H7 (cell line): ENCODE measurements at regions not wholly inside any gene's neighbourhood (a gene's known extent, or its start where the extent isn't known, plus 50 kb on each side); places are given as distances from the start of the nearest gene placed in this dataset.

ENCODE experiments used
- DNase-seq: peaks from one replicate; pipeline ENCODE4 v3.0.0; 2012
- H3K27me3 ChIP-seq: 2 replicates; pipeline ENCODE4 v1.6.0; 2011; ENCODE audit warnings: mild to moderate bottlenecking, low read length; ENCODE audit not compliant: control insufficient read depth, insufficient read depth
- H3K36me3 ChIP-seq: replicated peaks from 2 replicates; pipeline ENCODE4 v1.5.1; 2011; ENCODE audit warnings: low read length; ENCODE audit not compliant: control insufficient read depth, insufficient read depth
- H3K4me3 ChIP-seq: 2 replicates; pipeline ENCODE4 v1.5.1; 2011; ENCODE audit warnings: low read depth, mild to moderate bottlenecking, control low read depth, low read length, moderate library complexity; ENCODE audit not compliant: insufficient read depth

- no peak overlapping the region for H3K4me3 ChIP-seq
- DNase-seq = no peak
Observed at GRCh38 chr1:88296227-88296626, 387.8 kb upstream of the PKN2 start.

GRCh38 chr1:88296642-88297041, 387.4 kb upstream of the PKN2 start:
- DNase-seq = no peak
- H3K27me3 ChIP-seq = no peaks in the 10 kb centered on the region

More at GRCh38 chr1:88296227-88296626, 387.8 kb upstream of the PKN2 start:
- no peaks in the 10 kb centered on the region for H3K36me3 ChIP-seq
- no peaks in the 10 kb centered on the region for H3K27me3 ChIP-seq

GRCh38 chr1:88298506-88298905, 385.6 kb upstream of the PKN2 start:
- Histone ChIP-seq H3K27me3 (no peaks in the 10 kb centered on the region), H3K36me3 (no peaks in the 10 kb centered on the region), H3K4me3 (no peak overlapping the region)
- no peak for DNase-seq

More at GRCh38 chr1:88296642-88297041, 387.4 kb upstream of the PKN2 start:
- Histone ChIP-seq H3K4me3 (no peak overlapping the region), H3K36me3 (no peaks in the 10 kb centered on the region)

GRCh38 chr1:88300752-88301263, 383.3 kb upstream of the PKN2 start:
- DNase-seq = no peak
- no peaks in the 10 kb centered on the region for H3K36me3 ChIP-seq
- no peak overlapping the region for H3K4me3 ChIP-seq
- H3K27me3 ChIP-seq = no peaks in the 10 kb centered on the region

GRCh38 chr1:88302843-88303486, 381.1 kb upstream of the PKN2 start:
- no peaks in the 10 kb centered on the region for H3K27me3 ChIP-seq
- H3K4me3 ChIP-seq = no peak overlapping the region
- no peak for DNase-seq
- H3K36me3 ChIP-seq = no peaks in the 10 kb centered on the region

- no peak for DNase-seq
- Histone ChIP-seq H3K36me3 (no peaks in the 10 kb centered on the region), H3K4me3 (no peak overlapping the region), H3K27me3 (no peaks in the 10 kb centered on the region)
Observed at GRCh38 chr1:88311265-88311664, 372.8 kb upstream of the PKN2 start.

GRCh38 chr1:88311907-88312306, 372.2 kb upstream of the PKN2 start:
- no peak overlapping the region for H3K4me3 ChIP-seq
- no peaks in the 10 kb centered on the region for H3K36me3 ChIP-seq
- no peaks in the 10 kb centered on the region for H3K27me3 ChIP-seq
- no peak for DNase-seq

- Histone ChIP-seq H3K27me3 (no peaks in the 10 kb centered on the region), H3K4me3 (no peak overlapping the region), H3K36me3 (no peaks in the 10 kb centered on the region)
- DNase-seq = no peak
Observed at GRCh38 chr1:88317396-88317795, 366.7 kb upstream of the PKN2 start.

GRCh38 chr1:88318740-88319139, 365.3 kb upstream of the PKN2 start:
- Histone ChIP-seq H3K4me3 (no peak overlapping the region), H3K27me3 (no peaks in the 10 kb centered on the region), H3K36me3 (no peaks in the 10 kb centered on the region)
- DNase-seq = no peak

- H3K27me3 ChIP-seq = no peaks in the 10 kb centered on the region
- DNase-seq = no peak
- H3K36me3 ChIP-seq = no peaks in the 10 kb centered on the region
- H3K4me3 ChIP-seq = no peak overlapping the region
Observed at GRCh38 chr1:88320291-88320690, 363.8 kb upstream of the PKN2 start.

- no peak for DNase-seq
- Histone ChIP-seq H3K4me3 (no peak overlapping the region), H3K27me3 (no peaks in the 10 kb centered on the region), H3K36me3 (no peaks in the 10 kb centered on the region)
Observed at GRCh38 chr1:88321706-88322105, 362.4 kb upstream of the PKN2 start.

- H3K4me3 ChIP-seq = no peak overlapping the region
- H3K27me3 ChIP-seq = no peaks in the 10 kb centered on the region
- DNase-seq = no peak
- no peaks in the 10 kb centered on the region for H3K36me3 ChIP-seq
Observed at GRCh38 chr1:88324899-88325298, 359.2 kb upstream of the PKN2 start.

- Histone ChIP-seq H3K36me3 (no peaks in the 10 kb centered on the region), H3K4me3 (no peak overlapping the region), H3K27me3 (no peaks in the 10 kb centered on the region)
- no peak for DNase-seq
Observed at GRCh38 chr1:88327391-88328267, 356.4 kb upstream of the PKN2 start.

GRCh38 chr1:88330201-88330600, 353.9 kb upstream of the PKN2 start:
- Histone ChIP-seq H3K27me3 (no peaks in the 10 kb centered on the region), H3K4me3 (no peak overlapping the region), H3K36me3 (no peaks in the 10 kb centered on the region)
- DNase-seq = no peak

GRCh38 chr1:88333086-88333695, 350.9 kb upstream of the PKN2 start:
- no peak for DNase-seq
- no peaks in the 10 kb centered on the region for H3K27me3 ChIP-seq
- H3K4me3 ChIP-seq = no peak overlapping the region
- no peaks in the 10 kb centered on the region for H3K36me3 ChIP-seq
